ENCODE measurements at regions not wholly inside any gene's neighbourhood (a gene's known extent, or its start where the extent isn't known, plus 50 kb on each side); places are given as distances from the start of the nearest gene placed in this dataset.

DNA sequence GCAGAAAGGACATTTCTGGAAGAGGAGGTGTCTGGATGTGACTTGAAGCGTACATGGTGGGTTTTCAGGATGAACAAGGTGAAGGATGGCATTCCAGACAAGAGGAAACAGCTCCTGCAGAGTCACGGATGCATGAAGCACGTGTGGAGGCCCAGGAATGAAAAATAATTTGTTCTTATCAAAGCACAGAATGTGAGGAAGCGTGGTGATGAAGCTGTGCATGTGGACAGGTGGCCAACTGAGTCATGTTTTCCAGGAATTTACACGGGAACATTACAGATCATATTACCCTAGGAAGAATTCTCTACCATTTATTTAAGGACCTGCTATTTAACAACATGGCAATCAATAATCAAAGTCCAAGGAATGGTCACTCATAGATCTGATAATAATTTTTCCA, 413.2 kb upstream of the KLF6 start:
- Histone ChIP-seq H3K36me3 (ENCODE audit: control insufficient read depth in 5 of 5, insufficient read depth in 5 of 5, low read length in 5 of 5) (no peaks in the 10 kb centered on the region), H3K9me3 (ENCODE audit: control insufficient read depth in 5 of 5, low read length in 5 of 5) (no peaks in the 10 kb centered on the region), H3K27ac (ENCODE audit: low read depth, low read length) (no peak overlapping the region), H3K4me3 (ENCODE audit: low read depth in 1 of 5, low read length in 5 of 5) (no peak overlapping the region), H3K9ac (ENCODE audit: low read length in 5 of 5) (no peak overlapping the region), H3K27me3 (ENCODE audit: control insufficient read depth in 5 of 5, insufficient read depth in 4 of 5, low read length in 5 of 5) (no peaks in the 10 kb centered on the region), H3K4me1 (ENCODE audit: control insufficient read depth in 5 of 5, insufficient read depth in 5 of 5, low read length in 5 of 5) (peaks cover 0 to 16% (median 5%) of the 10 kb centered on the region in 5 donors)

DNA sequence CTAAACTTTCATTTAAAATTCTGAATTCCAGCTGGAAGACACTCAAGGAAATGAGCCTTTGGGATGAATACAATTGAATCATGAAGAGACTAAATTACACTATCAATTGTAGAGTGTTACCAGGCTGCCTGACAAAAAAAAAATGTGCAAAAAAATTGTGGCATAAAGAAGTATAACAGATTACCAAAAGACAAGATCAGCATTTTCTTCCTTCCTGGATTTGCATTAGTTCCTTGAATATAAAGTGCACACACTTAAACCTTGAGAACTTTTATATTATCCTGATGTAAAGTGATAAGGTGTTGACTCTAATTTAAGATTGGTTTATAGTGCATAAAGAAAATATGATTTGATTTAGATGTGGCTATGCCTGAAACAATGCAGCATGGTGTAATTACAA, 412.7 kb upstream of the KLF6 start:
- no peak overlapping the region for H3K27ac ChIP-seq (ENCODE audit: low read depth, low read length)
- H3K36me3 ChIP-seq (ENCODE audit: control insufficient read depth in 5 of 5, insufficient read depth in 5 of 5, low read length in 5 of 5), result no peaks in the 10 kb centered on the region
- no peaks in the 10 kb centered on the region for H3K27me3 ChIP-seq (ENCODE audit: control insufficient read depth in 5 of 5, insufficient read depth in 4 of 5, low read length in 5 of 5)
- H3K4me1 ChIP-seq (ENCODE audit: control insufficient read depth in 5 of 5, insufficient read depth in 5 of 5, low read length in 5 of 5), result peaks cover 0 to 16% (median 5%) of the 10 kb centered on the region in 5 donors
- no peak overlapping the region for H3K9ac ChIP-seq (ENCODE audit: low read length in 5 of 5)
- no peaks in the 10 kb centered on the region for H3K9me3 ChIP-seq (ENCODE audit: control insufficient read depth in 5 of 5, low read length in 5 of 5)
- H3K4me3 ChIP-seq (ENCODE audit: low read depth in 1 of 5, low read length in 5 of 5), result no peak overlapping the region

DNA sequence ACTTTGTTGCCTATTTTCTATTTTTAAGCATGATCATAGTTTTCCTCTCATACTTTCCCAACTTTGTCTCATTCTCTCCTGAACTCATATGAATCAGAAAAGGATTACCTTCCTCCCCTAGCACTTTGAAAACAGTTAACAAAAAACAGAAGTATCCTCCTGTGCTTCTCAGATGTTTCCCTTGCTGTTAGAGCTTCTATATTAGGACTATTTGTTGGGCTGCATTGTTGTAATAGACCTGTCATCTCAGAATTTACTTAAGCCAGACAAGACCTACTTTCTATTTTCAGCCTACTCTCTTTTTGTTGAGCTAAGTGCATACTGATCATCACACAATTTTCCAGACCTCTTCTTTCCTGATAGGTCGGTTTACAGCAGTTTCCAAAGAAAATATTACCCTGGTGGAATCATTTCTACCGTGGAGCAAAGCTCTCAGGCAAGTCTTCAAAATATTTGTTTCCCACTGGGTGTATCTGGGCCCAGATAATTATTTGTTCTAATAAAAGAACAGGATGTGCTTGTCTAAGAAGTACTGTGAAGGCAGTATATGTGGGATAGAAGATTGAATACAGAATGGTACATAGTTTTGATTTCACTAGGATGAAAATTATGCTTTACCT, 411.9 kb upstream of the KLF6 start:
- H3K9ac ChIP-seq (ENCODE audit: low read length in 5 of 5), result no peak overlapping the region
- H3K27me3 ChIP-seq (ENCODE audit: control insufficient read depth in 5 of 5, insufficient read depth in 4 of 5, low read length in 5 of 5), result no peaks in the 10 kb centered on the region
- no peaks in the 10 kb centered on the region for H3K9me3 ChIP-seq (ENCODE audit: control insufficient read depth in 5 of 5, low read length in 5 of 5)
- H3K27ac ChIP-seq (ENCODE audit: low read depth, low read length), result no peak overlapping the region
- H3K36me3 ChIP-seq (ENCODE audit: control insufficient read depth in 5 of 5, insufficient read depth in 5 of 5, low read length in 5 of 5), result no peaks in the 10 kb centered on the region
- peaks cover 0 to 15% (median 3%) of the 10 kb centered on the region in 5 donors for H3K4me1 ChIP-seq (ENCODE audit: control insufficient read depth in 5 of 5, insufficient read depth in 5 of 5, low read length in 5 of 5)
- H3K4me3 ChIP-seq (ENCODE audit: low read depth in 1 of 5, low read length in 5 of 5), result no peak overlapping the region

DNA sequence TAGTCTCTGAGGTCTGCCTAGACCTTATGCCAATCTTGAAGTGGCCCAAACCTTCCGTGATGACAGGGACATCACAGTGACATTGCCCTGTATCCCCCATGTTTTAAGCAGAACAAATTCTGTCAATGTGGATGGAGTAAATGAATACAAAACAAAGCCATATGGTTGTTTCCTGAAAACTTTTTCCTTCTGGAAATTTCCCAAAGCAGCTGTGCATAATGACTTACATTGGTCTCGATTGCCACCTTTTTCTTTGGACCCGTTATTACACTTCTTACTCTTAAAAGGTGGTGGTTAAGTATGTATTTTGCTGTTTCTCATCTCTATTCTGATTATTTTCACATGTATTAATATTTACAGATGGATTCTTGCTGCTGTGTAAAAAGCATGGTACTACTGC, 411.2 kb upstream of the KLF6 start:
- Histone ChIP-seq H3K36me3 (ENCODE audit: control insufficient read depth in 5 of 5, insufficient read depth in 5 of 5, low read length in 5 of 5) (no peaks in the 10 kb centered on the region), H3K27ac (ENCODE audit: low read depth, low read length) (no peak overlapping the region), H3K4me3 (ENCODE audit: low read depth in 1 of 5, low read length in 5 of 5) (no peak overlapping the region), H3K4me1 (ENCODE audit: control insufficient read depth in 5 of 5, insufficient read depth in 5 of 5, low read length in 5 of 5) (peaks cover 0 to 13% (median 0%) of the 10 kb centered on the region in 5 donors), H3K9me3 (ENCODE audit: control insufficient read depth in 5 of 5, low read length in 5 of 5) (no peaks in the 10 kb centered on the region), H3K9ac (ENCODE audit: low read length in 5 of 5) (no peak overlapping the region), H3K27me3 (ENCODE audit: control insufficient read depth in 5 of 5, insufficient read depth in 4 of 5, low read length in 5 of 5) (no peaks in the 10 kb centered on the region)

DNA sequence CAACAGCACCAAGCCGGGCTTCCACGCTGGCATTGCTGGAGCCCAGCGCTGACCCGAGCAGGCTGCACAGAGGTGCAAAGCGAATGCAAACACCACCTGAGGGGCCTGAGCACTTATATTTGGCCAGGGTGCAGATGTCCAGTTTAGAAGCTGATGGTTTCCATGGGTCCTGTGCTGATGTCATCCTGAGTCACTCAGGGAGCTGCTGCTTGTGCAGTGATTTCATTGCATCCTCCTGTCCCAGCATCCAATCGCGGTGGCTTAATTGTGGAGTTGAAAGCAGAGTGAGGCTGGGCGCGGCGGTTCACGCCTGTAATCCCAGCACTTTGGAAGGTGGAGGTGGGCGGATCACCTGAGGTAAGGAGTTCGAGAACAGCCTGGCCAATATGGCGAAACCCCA, 410.2 kb upstream of the KLF6 start:
- Histone ChIP-seq H3K9me3 (ENCODE audit: control insufficient read depth in 5 of 5, low read length in 5 of 5) (no peaks in the 10 kb centered on the region), H3K27me3 (ENCODE audit: control insufficient read depth in 5 of 5, insufficient read depth in 4 of 5, low read length in 5 of 5) (no peaks in the 10 kb centered on the region), H3K4me1 (ENCODE audit: control insufficient read depth in 5 of 5, insufficient read depth in 5 of 5, low read length in 5 of 5) (peaks cover 0 to 13% (median 0%) of the 10 kb centered on the region in 5 donors), H3K27ac (ENCODE audit: low read depth, low read length) (no peak overlapping the region), H3K4me3 (ENCODE audit: low read depth in 1 of 5, low read length in 5 of 5) (no peak overlapping the region), H3K9ac (ENCODE audit: low read length in 5 of 5) (no peak overlapping the region), H3K36me3 (ENCODE audit: control insufficient read depth in 5 of 5, insufficient read depth in 5 of 5, low read length in 5 of 5) (no peaks in the 10 kb centered on the region)

DNA sequence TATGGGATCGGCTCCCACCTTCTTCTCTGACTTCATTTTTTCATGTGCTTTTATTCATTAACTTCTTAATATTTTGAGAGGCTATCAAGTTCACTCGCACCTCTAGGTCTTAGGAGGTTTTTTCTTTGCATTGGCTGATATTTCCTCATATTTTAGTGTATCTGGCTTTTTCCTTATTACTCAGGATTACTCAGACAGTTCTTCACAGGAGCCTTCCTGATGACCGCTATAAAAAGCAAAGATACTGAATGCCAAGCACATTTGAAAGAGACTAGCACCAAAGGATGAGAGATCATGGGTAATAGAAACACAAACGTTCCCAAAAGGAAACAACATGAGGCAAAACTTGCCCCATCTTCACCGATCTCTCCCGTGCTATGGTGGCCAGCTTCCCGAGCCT, 409.2 kb upstream of the KLF6 start:
- no peak overlapping the region for H3K27ac ChIP-seq (ENCODE audit: low read depth, low read length)
- no peaks in the 10 kb centered on the region for H3K9me3 ChIP-seq (ENCODE audit: control insufficient read depth in 5 of 5, low read length in 5 of 5)
- no peaks in the 10 kb centered on the region for H3K36me3 ChIP-seq (ENCODE audit: control insufficient read depth in 5 of 5, insufficient read depth in 5 of 5, low read length in 5 of 5)
- no peak overlapping the region for H3K9ac ChIP-seq (ENCODE audit: low read length in 5 of 5)
- H3K4me1 ChIP-seq (ENCODE audit: control insufficient read depth in 5 of 5, insufficient read depth in 5 of 5, low read length in 5 of 5), result peaks cover 0 to 13% (median 0%) of the 10 kb centered on the region in 5 donors
- H3K4me3 ChIP-seq (ENCODE audit: low read depth in 1 of 5, low read length in 5 of 5), result no peak overlapping the region
- H3K27me3 ChIP-seq (ENCODE audit: control insufficient read depth in 5 of 5, insufficient read depth in 4 of 5, low read length in 5 of 5), result no peaks in the 10 kb centered on the region

DNA sequence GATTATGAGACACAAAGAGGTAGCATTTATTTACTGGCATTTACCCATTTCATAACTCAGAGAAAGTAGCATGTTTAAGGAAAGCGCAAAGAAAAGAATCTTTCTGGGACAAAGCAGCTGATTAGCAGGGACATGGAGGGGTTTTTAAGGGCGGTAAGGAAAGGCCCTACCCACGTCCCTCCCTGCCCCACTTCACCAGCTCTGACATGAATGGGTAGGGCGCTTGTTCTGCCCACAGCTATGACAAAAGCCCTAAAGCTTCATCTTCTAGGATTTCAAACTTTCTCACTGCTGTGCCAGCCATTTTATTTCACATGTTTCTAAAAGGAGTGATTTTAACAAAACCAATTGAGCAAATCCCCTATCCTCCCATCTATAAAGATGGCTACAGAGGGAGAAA, 406.9 kb upstream of the KLF6 start:
- no peak overlapping the region for H3K9ac ChIP-seq (ENCODE audit: low read length in 5 of 5)
- H3K27ac ChIP-seq (ENCODE audit: low read depth, low read length), result no peak overlapping the region
- H3K4me3 ChIP-seq (ENCODE audit: low read depth in 1 of 5, low read length in 5 of 5), result no peak overlapping the region
- H3K36me3 ChIP-seq (ENCODE audit: control insufficient read depth in 5 of 5, insufficient read depth in 5 of 5, low read length in 5 of 5), result no peaks in the 10 kb centered on the region
- peaks cover 0 to 4% (median 0%) of the 10 kb centered on the region in 5 donors for H3K4me1 ChIP-seq (ENCODE audit: control insufficient read depth in 5 of 5, insufficient read depth in 5 of 5, low read length in 5 of 5)
- no peaks in the 10 kb centered on the region for H3K27me3 ChIP-seq (ENCODE audit: control insufficient read depth in 5 of 5, insufficient read depth in 4 of 5, low read length in 5 of 5)
- H3K9me3 ChIP-seq (ENCODE audit: control insufficient read depth in 5 of 5, low read length in 5 of 5), result no peaks in the 10 kb centered on the region

DNA sequence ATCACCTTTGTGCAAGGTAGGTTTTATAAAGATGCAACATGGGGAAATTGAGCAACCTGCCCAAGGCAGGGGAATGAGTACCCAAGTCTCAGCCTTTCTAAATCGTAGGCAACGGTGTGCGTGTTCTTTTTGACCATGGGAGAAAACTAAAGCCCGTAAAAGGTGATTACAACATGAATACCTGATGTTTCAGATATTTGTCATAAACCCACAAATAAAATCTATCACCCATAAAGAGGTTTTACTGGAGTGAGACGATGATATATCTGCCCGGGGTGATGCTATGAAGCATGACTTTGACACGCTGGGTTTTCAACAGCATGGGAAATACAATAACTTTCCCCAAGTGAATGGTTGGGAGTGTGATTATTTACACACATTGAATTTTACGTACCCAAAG, 406.3 kb upstream of the KLF6 start:
- Histone ChIP-seq H3K9ac (ENCODE audit: low read length in 5 of 5) (no peak overlapping the region), H3K27me3 (ENCODE audit: control insufficient read depth in 5 of 5, insufficient read depth in 4 of 5, low read length in 5 of 5) (no peaks in the 10 kb centered on the region), H3K4me3 (ENCODE audit: low read depth in 1 of 5, low read length in 5 of 5) (no peak overlapping the region), H3K4me1 (ENCODE audit: control insufficient read depth in 5 of 5, insufficient read depth in 5 of 5, low read length in 5 of 5) (no peaks in the 10 kb centered on the region), H3K27ac (ENCODE audit: low read depth, low read length) (no peak overlapping the region), H3K36me3 (ENCODE audit: control insufficient read depth in 5 of 5, insufficient read depth in 5 of 5, low read length in 5 of 5) (no peaks in the 10 kb centered on the region), H3K9me3 (ENCODE audit: control insufficient read depth in 5 of 5, low read length in 5 of 5) (no peaks in the 10 kb centered on the region)

DNA sequence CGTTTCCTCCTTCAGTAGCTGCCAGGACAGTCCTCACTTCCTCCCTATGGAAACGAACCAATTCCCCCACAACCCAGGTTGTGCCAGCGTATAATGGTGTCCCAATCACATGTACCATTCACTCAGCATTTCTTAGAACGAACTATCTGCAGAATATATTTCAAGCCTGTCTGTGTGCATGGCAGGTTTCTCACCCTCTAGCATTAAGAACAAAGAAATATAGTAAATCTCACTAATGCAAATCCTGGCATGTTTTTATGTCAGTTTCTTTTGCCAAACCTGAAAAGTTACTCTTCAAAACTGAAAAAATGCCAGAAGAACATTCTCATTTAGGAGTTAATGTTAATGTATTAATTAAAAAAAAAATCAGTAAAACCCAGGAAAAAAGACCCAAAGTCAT, 405.9 kb upstream of the KLF6 start:
- no peak overlapping the region for H3K9ac ChIP-seq (ENCODE audit: low read length in 5 of 5)
- H3K4me3 ChIP-seq (ENCODE audit: low read depth in 1 of 5, low read length in 5 of 5), result no peak overlapping the region
- H3K27me3 ChIP-seq (ENCODE audit: control insufficient read depth in 5 of 5, insufficient read depth in 4 of 5, low read length in 5 of 5), result no peaks in the 10 kb centered on the region
- H3K4me1 ChIP-seq (ENCODE audit: control insufficient read depth in 5 of 5, insufficient read depth in 5 of 5, low read length in 5 of 5), result no peaks in the 10 kb centered on the region
- no peaks in the 10 kb centered on the region for H3K9me3 ChIP-seq (ENCODE audit: control insufficient read depth in 5 of 5, low read length in 5 of 5)
- no peaks in the 10 kb centered on the region for H3K36me3 ChIP-seq (ENCODE audit: control insufficient read depth in 5 of 5, insufficient read depth in 5 of 5, low read length in 5 of 5)
- no peak overlapping the region for H3K27ac ChIP-seq (ENCODE audit: low read depth, low read length)

DNA sequence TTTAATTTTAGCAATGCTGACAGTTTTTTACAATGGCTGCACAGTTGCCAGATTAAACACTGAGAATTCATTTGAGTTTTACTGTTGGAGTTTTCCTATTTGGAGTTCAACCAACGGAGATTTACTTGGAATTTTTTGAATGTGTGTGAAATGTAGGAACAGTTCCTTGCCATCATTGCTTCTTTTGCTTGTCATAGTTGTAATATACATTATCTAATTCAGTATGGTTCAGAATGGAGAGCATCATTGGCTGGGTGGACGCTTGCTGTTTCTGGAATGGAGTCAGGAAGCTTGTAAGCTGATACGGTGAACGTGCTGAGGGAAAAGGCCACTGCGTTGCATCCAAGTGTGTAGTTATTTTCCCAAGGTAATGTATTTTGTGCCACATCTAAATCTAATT, 404.3 kb upstream of the KLF6 start:
- no peaks in the 10 kb centered on the region for H3K27me3 ChIP-seq (ENCODE audit: control insufficient read depth in 5 of 5, insufficient read depth in 4 of 5, low read length in 5 of 5)

DNA sequence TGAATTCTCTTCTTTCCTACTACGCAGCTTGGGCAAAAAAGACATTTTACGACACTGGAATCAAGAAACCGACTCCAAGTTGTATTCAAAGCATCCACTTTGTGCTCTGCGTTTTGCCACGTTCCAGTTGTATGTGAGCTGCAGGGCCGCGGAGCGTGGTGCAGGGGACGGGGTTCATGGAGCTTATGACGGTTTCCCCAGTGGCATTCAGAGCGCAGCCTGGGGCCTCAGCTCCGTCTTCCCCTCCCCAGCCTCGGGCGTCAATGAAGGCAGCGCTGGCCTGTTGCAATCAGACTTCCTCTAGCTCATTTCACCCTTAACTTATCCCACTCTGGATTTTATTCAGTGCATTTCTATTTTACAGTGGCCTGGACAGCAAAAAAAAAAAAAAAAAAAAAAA, 403.4 kb upstream of the KLF6 start:
- no peak overlapping the region for H3K27ac ChIP-seq (ENCODE audit: low read depth, low read length)
- H3K9ac ChIP-seq (ENCODE audit: low read length in 5 of 5), result no peak overlapping the region
- H3K27me3 ChIP-seq (ENCODE audit: control insufficient read depth in 5 of 5, insufficient read depth in 4 of 5, low read length in 5 of 5), result no peaks in the 10 kb centered on the region
- no peak overlapping the region for H3K4me3 ChIP-seq (ENCODE audit: low read depth in 1 of 5, low read length in 5 of 5)
- H3K4me1 ChIP-seq (ENCODE audit: control insufficient read depth in 5 of 5, insufficient read depth in 5 of 5, low read length in 5 of 5), result peaks cover 0 to 9% (median 6%) of the 10 kb centered on the region in 5 donors
- no peaks in the 10 kb centered on the region for H3K9me3 ChIP-seq (ENCODE audit: control insufficient read depth in 5 of 5, low read length in 5 of 5)
- H3K36me3 ChIP-seq (ENCODE audit: control insufficient read depth in 5 of 5, insufficient read depth in 5 of 5, low read length in 5 of 5), result no peaks in the 10 kb centered on the region

More for the DNA sequence above, 404.3 kb upstream of the KLF6 start:
- Histone ChIP-seq H3K4me1 (ENCODE audit: control insufficient read depth in 5 of 5, insufficient read depth in 5 of 5, low read length in 5 of 5) (peaks cover 0 to 2% (median 0%) of the 10 kb centered on the region in 5 donors), H3K9me3 (ENCODE audit: control insufficient read depth in 5 of 5, low read length in 5 of 5) (no peaks in the 10 kb centered on the region), H3K4me3 (ENCODE audit: low read depth in 1 of 5, low read length in 5 of 5) (no peak overlapping the region), H3K27ac (ENCODE audit: low read depth, low read length) (no peak overlapping the region), H3K36me3 (ENCODE audit: control insufficient read depth in 5 of 5, insufficient read depth in 5 of 5, low read length in 5 of 5) (no peaks in the 10 kb centered on the region), H3K9ac (ENCODE audit: low read length in 5 of 5) (no peak overlapping the region)
